ENCODE measurements at regions not wholly inside any gene's neighbourhood (a gene's known extent, or its start where the extent isn't known, plus 50 kb on each side); places are given as distances from the start of the nearest gene placed in this dataset.

- TF ChIP-seq EZH2phosphoT487 (IDR thresholded peaks at IDR 0.05; ENCODE audit: insufficient read depth, low read depth) (no peak), EZH2 (IDR thresholded peaks at IDR 0.05; ENCODE audit: insufficient read depth, poor library complexity, severe bottlenecking) (no peak)
Measured at GRCh38 chr1:55527831-55528230, 312.7 kb upstream of the USP24 start.
